Neural crest cell (in vitro differentiated cells): ENCODE measurements at regions not wholly inside any gene's neighbourhood (a gene's known extent, or its start where the extent isn't known, plus 50 kb on each side); places are given as distances from the start of the nearest gene placed in this dataset.

Source experiments
- DNase-seq: peaks from one replicate; pipeline ENCODE4 v3.0.0; 2021; ENCODE audit warnings: low read depth, mixed read lengths, low spot score
- H3K27ac Mint-ChIP-seq: one replicate; pipeline ENCODE4 v1.8.0; 2021; ENCODE audit warnings: mild to moderate bottlenecking, mixed read lengths; ENCODE audit not compliant: unreplicated experiment
- H3K27me3 Mint-ChIP-seq: 2 replicates; pipeline ENCODE4 v1.8.0; 2021; ENCODE audit warnings: low read depth, mild to moderate bottlenecking, mixed read lengths
- H3K36me3 Mint-ChIP-seq: 2 replicates; pipeline ENCODE4 v1.8.0; 2021; ENCODE audit warnings: low read depth, mild to moderate bottlenecking, mixed read lengths
- H3K4me1 Mint-ChIP-seq: 2 replicates; pipeline ENCODE4 v1.8.0; 2021; ENCODE audit warnings: mixed read lengths
- H3K4me3 Mint-ChIP-seq: one replicate; pipeline ENCODE4 v1.8.0; 2021; ENCODE audit warnings: mild to moderate bottlenecking, mixed read lengths
- H3K9me3 Mint-ChIP-seq: 2 replicates; pipeline ENCODE4 v1.8.0; 2021; ENCODE audit warnings: mixed read lengths
- TF ChIP-seq, protein P1 (sequence below): fragments of 200-600 bp; sonication (generic); conservative IDR thresholded peaks from 2 replicates; pipeline ENCODE4 v1.5.0; 2021; ENCODE audit warnings: antibody characterized with exemption, mild to moderate bottlenecking

DNA sequence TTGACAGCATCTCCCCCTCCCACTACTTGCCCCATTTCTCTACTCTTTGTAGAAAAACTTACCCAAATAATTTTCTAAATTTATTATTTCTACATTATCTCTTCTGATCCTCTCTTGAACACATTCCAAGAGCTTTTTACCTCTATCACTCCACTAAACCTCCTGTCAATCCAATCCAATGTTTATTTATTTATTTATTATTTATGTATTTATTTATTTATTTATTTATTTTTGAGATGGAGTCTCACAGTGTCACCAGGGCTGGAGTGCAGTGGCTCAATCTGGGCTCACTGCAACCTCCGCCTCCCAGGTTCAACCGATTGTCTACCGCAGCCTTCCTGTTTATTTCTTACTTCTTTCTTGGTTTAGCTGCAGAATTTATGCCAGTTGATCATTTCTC, 178.5 kb upstream of the GAS1 start:
- TF ChIP-seq, protein P1, sequence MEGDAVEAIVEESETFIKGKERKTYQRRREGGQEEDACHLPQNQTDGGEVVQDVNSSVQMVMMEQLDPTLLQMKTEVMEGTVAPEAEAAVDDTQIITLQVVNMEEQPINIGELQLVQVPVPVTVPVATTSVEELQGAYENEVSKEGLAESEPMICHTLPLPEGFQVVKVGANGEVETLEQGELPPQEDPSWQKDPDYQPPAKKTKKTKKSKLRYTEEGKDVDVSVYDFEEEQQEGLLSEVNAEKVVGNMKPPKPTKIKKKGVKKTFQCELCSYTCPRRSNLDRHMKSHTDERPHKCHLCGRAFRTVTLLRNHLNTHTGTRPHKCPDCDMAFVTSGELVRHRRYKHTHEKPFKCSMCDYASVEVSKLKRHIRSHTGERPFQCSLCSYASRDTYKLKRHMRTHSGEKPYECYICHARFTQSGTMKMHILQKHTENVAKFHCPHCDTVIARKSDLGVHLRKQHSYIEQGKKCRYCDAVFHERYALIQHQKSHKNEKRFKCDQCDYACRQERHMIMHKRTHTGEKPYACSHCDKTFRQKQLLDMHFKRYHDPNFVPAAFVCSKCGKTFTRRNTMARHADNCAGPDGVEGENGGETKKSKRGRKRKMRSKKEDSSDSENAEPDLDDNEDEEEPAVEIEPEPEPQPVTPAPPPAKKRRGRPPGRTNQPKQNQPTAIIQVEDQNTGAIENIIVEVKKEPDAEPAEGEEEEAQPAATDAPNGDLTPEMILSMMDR = no peak
- no peaks in the 10 kb centered on the region for H3K36me3 Mint-ChIP-seq
- DNase-seq = no peak
- H3K9me3 Mint-ChIP-seq = peaks cover 3% of the 10 kb centered on the region
- no peaks in the 10 kb centered on the region for H3K27me3 Mint-ChIP-seq
- H3K4me3 Mint-ChIP-seq = no peak overlapping the region
- H3K4me1 Mint-ChIP-seq = no peaks in the 10 kb centered on the region
- no peak overlapping the region for H3K27ac Mint-ChIP-seq

DNA sequence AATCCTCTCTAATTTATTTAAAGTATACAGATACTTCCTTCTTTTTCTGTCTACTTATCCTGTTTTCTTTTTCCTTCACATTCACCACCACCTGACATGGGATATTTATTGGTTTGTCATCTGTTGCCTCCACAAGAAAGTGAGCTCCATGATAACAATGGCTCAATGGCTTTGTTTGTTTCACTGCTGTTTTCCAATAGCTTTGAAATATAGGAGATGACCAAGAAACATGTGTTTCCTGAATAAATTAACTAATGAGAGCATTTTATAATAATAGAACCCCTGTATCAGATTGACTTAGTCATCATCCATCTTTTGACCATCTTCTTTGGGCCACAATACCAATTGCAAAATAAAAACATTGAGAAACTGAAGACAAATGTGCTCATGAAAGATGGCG, 180.2 kb upstream of the GAS1 start:
- Mint-ChIP-seq H3K9me3 (peaks cover 6% of the 10 kb centered on the region), H3K27ac (no peak overlapping the region)

DNA sequence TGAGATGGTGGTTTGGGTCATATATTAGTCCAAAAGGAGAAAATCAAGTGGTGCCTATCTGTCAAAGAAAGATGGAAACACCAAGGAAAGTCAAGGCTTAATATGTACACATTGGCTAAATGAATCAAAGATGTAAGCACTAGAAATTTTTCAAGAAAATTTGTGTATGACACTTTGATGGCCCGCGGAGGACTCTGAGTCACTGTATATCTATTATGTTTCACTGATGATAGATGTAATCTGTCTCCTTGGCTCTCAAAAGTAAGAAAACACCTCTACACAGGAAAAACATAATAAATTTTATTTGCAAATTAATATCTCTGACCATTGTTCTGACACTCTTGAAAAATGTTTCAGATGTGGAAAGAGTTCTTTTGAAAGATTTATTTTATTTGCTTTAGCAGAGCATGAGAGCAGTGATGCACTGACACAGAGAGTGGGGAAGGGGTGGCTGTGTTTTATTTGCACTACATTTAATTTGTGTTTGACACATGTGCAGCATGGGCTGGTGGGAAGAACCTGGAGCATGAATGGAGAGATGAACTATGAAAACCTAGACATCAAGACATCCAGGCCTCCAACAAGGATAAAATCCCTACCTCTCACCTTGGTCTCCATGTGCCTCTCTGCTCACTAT, 180.8 kb upstream of the GAS1 start:
- Mint-ChIP-seq H3K27ac (no peak overlapping the region), H3K27me3 (no peaks in the 10 kb centered on the region), H3K4me1 (no peaks in the 10 kb centered on the region), H3K9me3 (peaks cover 12% of the 10 kb centered on the region), H3K4me3 (no peak overlapping the region), H3K36me3 (peaks cover 4% of the 10 kb centered on the region)
- DNase-seq = no peak
- TF ChIP-seq, protein P1 = no peak

More for the DNA sequence above, 180.2 kb upstream of the GAS1 start:
- Mint-ChIP-seq H3K27me3 (no peaks in the 10 kb centered on the region), H3K36me3 (no peaks in the 10 kb centered on the region), H3K4me1 (no peaks in the 10 kb centered on the region), H3K4me3 (no peak overlapping the region)
- DNase-seq = no peak
- TF ChIP-seq, protein P1 = no peak

DNA sequence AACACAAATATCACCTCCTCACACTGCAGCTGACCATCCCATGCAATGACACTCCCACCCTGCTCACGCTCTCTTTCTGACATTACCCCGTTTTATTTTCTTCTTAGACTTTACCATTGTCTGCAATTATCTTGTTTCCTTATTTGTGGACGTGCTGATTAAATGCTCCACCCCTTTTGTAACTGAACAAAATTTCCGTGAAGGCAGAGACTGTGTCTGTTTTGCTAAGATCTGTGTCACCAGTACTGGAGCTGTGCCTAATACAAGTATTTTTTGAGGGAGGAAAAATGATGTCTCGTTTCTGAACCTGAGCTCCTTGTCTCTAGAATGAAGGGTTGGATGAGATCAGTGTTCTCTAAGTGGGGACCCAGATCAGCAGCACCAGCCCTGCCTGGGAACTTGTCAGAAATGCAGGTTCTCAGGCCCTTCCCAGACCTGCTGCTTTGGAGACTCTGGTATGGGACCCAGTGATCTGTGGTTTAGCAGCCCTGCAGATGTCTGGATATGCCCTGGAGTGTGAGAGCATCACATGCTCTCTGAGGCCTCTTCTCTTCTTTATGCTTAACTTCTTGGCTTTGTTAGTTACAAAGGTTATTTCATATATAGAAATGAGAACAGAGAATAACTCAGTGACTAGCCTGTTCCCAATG, 181.7 kb upstream of the GAS1 start:
- Mint-ChIP-seq H3K4me1 (no peaks in the 10 kb centered on the region), H3K4me3 (no peak overlapping the region), H3K27ac (no peak overlapping the region), H3K27me3 (no peaks in the 10 kb centered on the region), H3K36me3 (peaks cover 4% of the 10 kb centered on the region), H3K9me3 (peaks cover 15% of the 10 kb centered on the region)
- no peak for DNase-seq
- TF ChIP-seq, protein P1 = no peak

DNA sequence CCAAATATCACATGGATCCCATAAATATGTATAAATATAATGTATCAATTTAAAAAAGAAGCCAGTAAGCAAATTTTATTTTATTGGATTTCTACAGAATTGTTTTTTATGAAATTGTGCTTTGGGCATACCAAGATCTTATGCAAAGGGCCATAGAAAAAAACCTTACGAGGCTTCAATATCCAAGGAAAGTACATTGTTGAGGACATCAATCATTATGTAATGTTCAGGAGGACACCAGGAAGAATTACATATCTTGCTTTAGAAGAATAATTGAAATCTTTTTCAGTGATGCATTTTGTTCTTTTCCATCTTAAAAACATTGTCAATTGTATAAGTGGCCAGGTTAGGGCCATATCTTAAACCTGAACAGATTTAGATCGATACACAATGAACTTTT, 187.8 kb upstream of the GAS1 start:
- Mint-ChIP-seq H3K27me3 (peaks cover 6% of the 10 kb centered on the region), H3K4me3 (no peak overlapping the region), H3K4me1 (no peaks in the 10 kb centered on the region), H3K9me3 (peaks cover 17% of the 10 kb centered on the region), H3K36me3 (peaks cover 4% of the 10 kb centered on the region), H3K27ac (no peak overlapping the region)
- DNase-seq = no peak
- TF ChIP-seq, protein P1 = no peak
